ENCODE measurements at regions not wholly inside any gene's neighbourhood (a gene's known extent, or its start where the extent isn't known, plus 50 kb on each side); places are given as distances from the start of the nearest gene placed in this dataset.
"Not testable (repeated sequence)": the region's sequence is repeated elsewhere in the genome, so short reads cannot be mapped to it uniquely, and the experiment has no call there.

- DNase-seq (ENCODE audit: low read depth in 2 of 3, low spot score in 1 of 3), result no peak
Measured at GRCh38 chr7:114293289-114294012, 121.2 kb upstream of the FOXP2 start.

GRCh38 chr7:114279901-114280300, 134.7 kb upstream of the FOXP2 start:
- no peak for DNase-seq (ENCODE audit: low read depth in 2 of 3, low spot score in 1 of 3)

GRCh38 chr7:114273218-114273617, 141.4 kb upstream of the FOXP2 start:
- DNase-seq (ENCODE audit: low read depth in 2 of 3, low spot score in 1 of 3), result no peak

GRCh38 chr7:114269714-114270113, 144.9 kb upstream of the FOXP2 start:
- DNase-seq (ENCODE audit: low read depth in 2 of 3, low spot score in 1 of 3), result no peak

- not testable (repeated sequence) for DNase-seq (ENCODE audit: low read depth in 2 of 3, low spot score in 1 of 3)
Measured at GRCh38 chr7:114267550-114267949, 147.1 kb upstream of the FOXP2 start.

GRCh38 chr7:114264023-114264422, 150.6 kb upstream of the FOXP2 start:
- DNase-seq (ENCODE audit: low read depth in 2 of 3, low spot score in 1 of 3), result no peak

GRCh38 chr7:114263219-114263618, 151.4 kb upstream of the FOXP2 start:
- DNase-seq (ENCODE audit: low read depth in 2 of 3, low spot score in 1 of 3), result no peak

- DNase-seq (ENCODE audit: low read depth in 2 of 3, low spot score in 1 of 3), result no peak
Measured at GRCh38 chr7:114255404-114255841, 159.2 kb upstream of the FOXP2 start.

- DNase-seq (ENCODE audit: low read depth in 2 of 3, low spot score in 1 of 3), result no peak
Measured at GRCh38 chr7:114243646-114244045, 171.0 kb upstream of the FOXP2 start.

GRCh38 chr7:114242992-114243507, 171.6 kb upstream of the FOXP2 start:
- DNase-seq (ENCODE audit: low read depth in 2 of 3, low spot score in 1 of 3), result no peak

- no peak for DNase-seq (ENCODE audit: low read depth in 2 of 3, low spot score in 1 of 3)
Measured at GRCh38 chr7:114229246-114229645, 185.4 kb upstream of the FOXP2 start.

GRCh38 chr7:114225784-114226183, 188.8 kb upstream of the FOXP2 start:
- DNase-seq (ENCODE audit: low read depth in 2 of 3, low spot score in 1 of 3), result no peak

- no peak for DNase-seq (ENCODE audit: low read depth in 2 of 3, low spot score in 1 of 3)
Measured at GRCh38 chr7:114218283-114218682, 196.3 kb upstream of the FOXP2 start.

- no peak for DNase-seq (ENCODE audit: low read depth in 2 of 3, low spot score in 1 of 3)
Measured at GRCh38 chr7:114217026-114217806, 197.4 kb upstream of the FOXP2 start.

- DNase-seq (ENCODE audit: low read depth in 2 of 3, low spot score in 1 of 3), result no peak
Measured at GRCh38 chr7:114214466-114214865, 200.1 kb upstream of the FOXP2 start.

GRCh38 chr7:114212721-114213429, 201.7 kb upstream of the FOXP2 start:
- DNase-seq (ENCODE audit: low read depth in 2 of 3, low spot score in 1 of 3), result no peak

- DNase-seq (ENCODE audit: low read depth in 2 of 3, low spot score in 1 of 3), result no peak
Measured at GRCh38 chr7:114209968-114210367, 204.6 kb upstream of the FOXP2 start.

GRCh38 chr7:114206688-114207087, 207.9 kb upstream of the FOXP2 start:
- no peak for DNase-seq (ENCODE audit: low read depth in 2 of 3, low spot score in 1 of 3)

- DNase-seq (ENCODE audit: low read depth in 2 of 3, low spot score in 1 of 3), result no peak
Measured at GRCh38 chr7:114196517-114196916, 218.1 kb upstream of the FOXP2 start.

- DNase-seq (ENCODE audit: low read depth in 2 of 3, low spot score in 1 of 3), result no peak
Measured at GRCh38 chr7:114190387-114190786, 224.2 kb upstream of the FOXP2 start.

GRCh38 chr7:114183311-114184088, 231.1 kb upstream of the FOXP2 start:
- no peak for DNase-seq (ENCODE audit: low read depth in 2 of 3, low spot score in 1 of 3)

Measured in stimulated activated CD4-positive, alpha-beta T cell treated with anti-CD3 and anti-CD28 coated beads, Interleukin-12 subunit alpha, Interleukin-12 subunit beta, amount 100 ng/mL, for 48 hours (primary cell).